Liver (tissue), 3 donors: ENCODE measurements at regions not wholly inside any gene's neighbourhood (a gene's known extent, or its start where the extent isn't known, plus 50 kb on each side); places are given as distances from the start of the nearest gene placed in this dataset.
"Not testable (repeated sequence)": the region's sequence is repeated elsewhere in the genome, so short reads cannot be mapped to it uniquely, and the experiment has no call there.

Source experiments
- CTCF ChIP-seq: fragments of 150-350 bp; IDR thresholded peaks from 2 replicates; pipeline ENCODE4 v1.5.1; 2017; ENCODE audit warnings: improper control_type of control experiment, low read depth, low read length; ENCODE audit not compliant: missing input control
- JUND ChIP-seq, 2 donors: IDR thresholded peaks; 2 replicates each; pipeline ENCODE4 v1.6.1; 2016; ENCODE audit warnings: antibody characterized with exemption in 2 of 2
- MAX ChIP-seq: IDR thresholded peaks from 2 replicates; pipeline ENCODE4 v1.6.1; 2016; ENCODE audit warnings: antibody characterized with exemption
- donor health status: healthy.
- donor health status: healthy.

GRCh38 chr7:56367411-56367810 lies 251.2 kb upstream of the NUPR2 start:
- TF ChIP-seq CTCF; MAX; JUND (IDR thresholded peaks at IDR 0.05): not testable (repeated sequence)
